ENCODE measurements at regions not wholly inside any gene's neighbourhood (a gene's known extent, or its start where the extent isn't known, plus 50 kb on each side); places are given as distances from the start of the nearest gene placed in this dataset.

GRCh38 chr18:73896685-73897084 is 250.9 kb downstream of the FBXO15 start:
- Histone ChIP-seq H4K8ac (replicated peaks; ENCODE audit: insufficient read length, low read depth, low read length) (no peak overlapping the region), H3K4ac (ENCODE audit: low read depth, low read length) (no peak overlapping the region), H4K91ac (ENCODE audit: insufficient read length, low read depth, low read length) (no peak overlapping the region), H3K9ac (ENCODE audit: extremely low read depth, insufficient read length, low read length) (no peak overlapping the region), H2BK5ac (ENCODE audit: insufficient read length, low read length) (no peak overlapping the region), H3K18ac (ENCODE audit: insufficient read length, low read depth, low read length) (no peak overlapping the region), H2AFZ (ENCODE audit: low read length) (no peak overlapping the region), H3K56ac (ENCODE audit: insufficient read length, low read depth, low read length) (no peak overlapping the region), H3K4me2 (ENCODE audit: insufficient read depth, insufficient read length, low read length) (no peak overlapping the region), H2BK20ac (ENCODE audit: low read depth, low read length, poor library complexity, severe bottlenecking) (no peak overlapping the region), H3K4me1 (ENCODE audit: insufficient read depth, low read length) (peaks cover 8% of the 10 kb centered on the region; the same call in 1 of the 2 replicates), H2BK15ac (ENCODE audit: low read depth, low read length) (no peak overlapping the region), H3K9me3 (ENCODE audit: control insufficient read depth, low read depth, low read length) (no peaks in the 10 kb centered on the region), H3K79me1 (ENCODE audit: insufficient read depth, low read depth, low read length, poor library complexity, severe bottlenecking) (no peaks in the 10 kb centered on the region), H3K23ac (ENCODE audit: insufficient read length, low read depth, low read length) (no peak overlapping the region), H4K5ac (ENCODE audit: insufficient read length, low read depth, low read length) (no peak overlapping the region), H3K27ac (ENCODE audit: insufficient read length, low read depth, low read length) (no peak overlapping the region), H3T11ph (ENCODE audit: low read length) (no peak overlapping the region), H4K20me1 (ENCODE audit: control insufficient read depth, insufficient read depth, insufficient read length) (no peaks in the 10 kb centered on the region), H3K27me3 (ENCODE audit: insufficient read depth, low read length) (no peaks in the 10 kb centered on the region; the same call in 1 of the 2 replicates), H3K79me2 (ENCODE audit: insufficient read depth, low read length) (no peaks in the 10 kb centered on the region), H2AK5ac (ENCODE audit: insufficient read length, low read length) (no peak overlapping the region), H3K23me2 (ENCODE audit: insufficient read length, low read depth, low read length, poor library complexity, severe bottlenecking) (no peaks in the 10 kb centered on the region), H3K14ac (ENCODE audit: insufficient read depth, low read length) (no peak overlapping the region), H2BK120ac (ENCODE audit: low read depth, low read length, poor library complexity, severe bottlenecking) (no peak overlapping the region), H2BK12ac (ENCODE audit: insufficient read length, low read depth, low read length) (no peak overlapping the region)
- Mint-ChIP-seq H3K9me3 (no peaks in the 10 kb centered on the region; a peak in 1 of 5 replicates), H3K27me3 (ENCODE audit: low read depth) (peaks cover 38% of the 10 kb centered on the region), H3K36me3 (ENCODE audit: insufficient read depth in 1 of 3, low read depth in 3 of 3) (no peaks in the 10 kb centered on the region; a peak in 1 of 7 replicates), H3K4me3 (no peak overlapping the region), H3K4me1 (peaks cover 43 to 47% of the 10 kb centered on the region in 2 experiments), H3K27ac (no peak overlapping the region)
- WGBS (ENCODE audit: extremely low coverage, insufficient read length, low lambda C conversion rate), result no CpG with 5 or more reads among the region's 3 CpGs
- TF ChIP-seq, protein P1, sequence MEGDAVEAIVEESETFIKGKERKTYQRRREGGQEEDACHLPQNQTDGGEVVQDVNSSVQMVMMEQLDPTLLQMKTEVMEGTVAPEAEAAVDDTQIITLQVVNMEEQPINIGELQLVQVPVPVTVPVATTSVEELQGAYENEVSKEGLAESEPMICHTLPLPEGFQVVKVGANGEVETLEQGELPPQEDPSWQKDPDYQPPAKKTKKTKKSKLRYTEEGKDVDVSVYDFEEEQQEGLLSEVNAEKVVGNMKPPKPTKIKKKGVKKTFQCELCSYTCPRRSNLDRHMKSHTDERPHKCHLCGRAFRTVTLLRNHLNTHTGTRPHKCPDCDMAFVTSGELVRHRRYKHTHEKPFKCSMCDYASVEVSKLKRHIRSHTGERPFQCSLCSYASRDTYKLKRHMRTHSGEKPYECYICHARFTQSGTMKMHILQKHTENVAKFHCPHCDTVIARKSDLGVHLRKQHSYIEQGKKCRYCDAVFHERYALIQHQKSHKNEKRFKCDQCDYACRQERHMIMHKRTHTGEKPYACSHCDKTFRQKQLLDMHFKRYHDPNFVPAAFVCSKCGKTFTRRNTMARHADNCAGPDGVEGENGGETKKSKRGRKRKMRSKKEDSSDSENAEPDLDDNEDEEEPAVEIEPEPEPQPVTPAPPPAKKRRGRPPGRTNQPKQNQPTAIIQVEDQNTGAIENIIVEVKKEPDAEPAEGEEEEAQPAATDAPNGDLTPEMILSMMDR (conservative IDR thresholded peaks at IDR 0.05), result no peak
- no peak for DNase-seq

Measured in H9 (cell line).